ENCODE measurements at regions not wholly inside any gene's neighbourhood (a gene's known extent, or its start where the extent isn't known, plus 50 kb on each side); places are given as distances from the start of the nearest gene placed in this dataset.

- no peak overlapping the region for H3K4me3 ChIP-seq (ENCODE audit: control insufficient read depth, low read depth, low read length)
- no peak for DNase-seq (ENCODE audit: low read depth)
- no peak for TF ChIP-seq CTCF (conservative IDR thresholded peaks at IDR 0.05; ENCODE audit: control insufficient read depth, insufficient read depth, low read depth, low read length)
Measured at GRCh38 chr2:42850016-42850805, 57.8 kb upstream of the HAAO start.

GRCh38 chr2:42849311-42849710, 56.9 kb upstream of the HAAO start:
- H3K4me3 ChIP-seq (ENCODE audit: control insufficient read depth, low read depth, low read length), result no peak overlapping the region
- DNase-seq (ENCODE audit: low read depth), result no peak
- TF ChIP-seq CTCF (conservative IDR thresholded peaks at IDR 0.05; ENCODE audit: control insufficient read depth, insufficient read depth, low read depth, low read length), result no peak

GRCh38 chr2:42848726-42849290, 56.4 kb upstream of the HAAO start:
- no peak overlapping the region for H3K4me3 ChIP-seq (ENCODE audit: control insufficient read depth, low read depth, low read length)
- TF ChIP-seq CTCF (conservative IDR thresholded peaks at IDR 0.05; ENCODE audit: control insufficient read depth, insufficient read depth, low read depth, low read length), result no peak
- no peak for DNase-seq (ENCODE audit: low read depth)

- no peak for DNase-seq (ENCODE audit: low read depth)
- no peak overlapping the region for H3K4me3 ChIP-seq (ENCODE audit: control insufficient read depth, low read depth, low read length)
- TF ChIP-seq CTCF (conservative IDR thresholded peaks at IDR 0.05; ENCODE audit: control insufficient read depth, insufficient read depth, low read depth, low read length), result no peak
Measured at GRCh38 chr2:42848265-42848664, 55.9 kb upstream of the HAAO start.

- DNase-seq (ENCODE audit: low read depth), result no peak
- no peak overlapping the region for H3K4me3 ChIP-seq (ENCODE audit: control insufficient read depth, low read depth, low read length)
- TF ChIP-seq CTCF (conservative IDR thresholded peaks at IDR 0.05; ENCODE audit: control insufficient read depth, insufficient read depth, low read depth, low read length), result no peak
Measured at GRCh38 chr2:42847596-42848151, 55.3 kb upstream of the HAAO start.

- no peak for DNase-seq (ENCODE audit: low read depth)
- TF ChIP-seq CTCF (conservative IDR thresholded peaks at IDR 0.05; ENCODE audit: control insufficient read depth, insufficient read depth, low read depth, low read length), result no peak
- H3K4me3 ChIP-seq (ENCODE audit: control insufficient read depth, low read depth, low read length), result no peak overlapping the region
Measured at GRCh38 chr2:42846932-42847595, 54.7 kb upstream of the HAAO start.

Data from fibroblast of mammary gland (primary cell).